SU-DHL-6 (cell line): ENCODE measurements at regions not wholly inside any gene's neighbourhood (a gene's known extent, or its start where the extent isn't known, plus 50 kb on each side); places are given as distances from the start of the nearest gene placed in this dataset.
"Not testable (repeated sequence)": the region's sequence is repeated elsewhere in the genome, so short reads cannot be mapped to it uniquely, and the experiment has no call there.

ENCODE experiments used
- H2AFZ ChIP-seq: fragments of 200-600 bp; sonication (generic); 2 replicates; pipeline ENCODE4 v1.6.1; 2014; ENCODE audit warnings: low read depth, mild to moderate bottlenecking, moderate library complexity, mixed read lengths, antibody characterized with exemption, low read length; ENCODE audit not compliant: severe bottlenecking
- H3F3A ChIP-seq: fragments of 200-600 bp; shearing (Covaris generic); 2 replicates; pipeline ENCODE4 v1.6.0; 2016; ENCODE audit warnings: antibody characterized with exemption, mild to moderate bottlenecking; ENCODE audit not compliant: insufficient read depth
- H3K27ac ChIP-seq: fragments of 200-600 bp; sonication (generic); 2 replicates; pipeline ENCODE4 v1.5.1; 2016; ENCODE audit warnings: low read depth, mild to moderate bottlenecking, low read length, moderate library complexity, mixed read lengths
- H3K27me3 ChIP-seq: fragments of 200-600 bp; sonication (generic), shearing (Covaris generic); 2 replicates; pipeline ENCODE4 v1.6.0; 2014; ENCODE audit warnings: mild to moderate bottlenecking, low read length
- H3K36me3 ChIP-seq: fragments of 200-600 bp; sonication (generic); 2 replicates; pipeline ENCODE4 v1.6.1; 2014; ENCODE audit warnings: mild to moderate bottlenecking, low read length, mixed read lengths
- H3K4me2 ChIP-seq: fragments of 300-600, 200-600 bp; shearing (Covaris generic), sonication (generic); 2 replicates; pipeline ENCODE4 v1.6.0; 2014; ENCODE audit warnings: low read length, low read depth, mild to moderate bottlenecking; ENCODE audit not compliant: poor library complexity, severe bottlenecking
- H3K4me3 ChIP-seq: fragments of 200-600 bp; sonication (generic); 2 replicates; pipeline ENCODE4 v1.5.1; 2014; ENCODE audit warnings: antibody characterized with exemption, low read length, mild to moderate bottlenecking, mixed read lengths; ENCODE audit not compliant: insufficient read depth, poor library complexity, severe bottlenecking
- H3K79me2 ChIP-seq: fragments of 200-600 bp; sonication (generic); 2 replicates; pipeline ENCODE4 v1.6.1; 2014; ENCODE audit warnings: mild to moderate bottlenecking, low read length, moderate library complexity; ENCODE audit not compliant: insufficient read depth
- H3K9ac ChIP-seq: fragments of 200-600 bp; sonication (generic); 2 replicates; pipeline ENCODE4 v1.7.0; 2014; ENCODE audit warnings: mild to moderate bottlenecking, low read length
- H3K9me2 ChIP-seq: fragments of 200-600 bp; sonication (generic); replicated peaks from 2 replicates; pipeline ENCODE4 v1.6.1; 2014; ENCODE audit warnings: low read length; ENCODE audit not compliant: insufficient read depth
- H3K9me3 ChIP-seq: fragments of 200-600 bp; sonication (generic); 2 replicates; pipeline ENCODE4 v1.6.1; 2014; ENCODE audit warnings: low read length, mixed read lengths; ENCODE audit not compliant: insufficient read depth
- H4K20me1 ChIP-seq: fragments of 200-600 bp; sonication (generic); 2 replicates; pipeline ENCODE4 v1.6.1; 2014; ENCODE audit warnings: low read depth, mild to moderate bottlenecking, antibody characterized with exemption, low read length, moderate library complexity, mixed read lengths
- CTCF ChIP-seq: fragments of 200-600 bp; sonication (generic); IDR thresholded peaks from one replicate; pipeline ENCODE4 v1.5.1; 2017; ENCODE audit warnings: antibody characterized with exemption, mild to moderate bottlenecking, low read length, moderate library complexity; ENCODE audit not compliant: insufficient read depth, poor library complexity, severe bottlenecking
- EZH2phosphoT487 ChIP-seq: fragments of 200-600 bp; sonication (generic), shearing (Covaris generic); conservative IDR thresholded peaks from 2 replicates; pipeline ENCODE4 v1.6.1; 2018; ENCODE audit warnings: mild to moderate bottlenecking, antibody characterized with exemption, low read length, moderate library complexity, mixed read lengths

DNA sequence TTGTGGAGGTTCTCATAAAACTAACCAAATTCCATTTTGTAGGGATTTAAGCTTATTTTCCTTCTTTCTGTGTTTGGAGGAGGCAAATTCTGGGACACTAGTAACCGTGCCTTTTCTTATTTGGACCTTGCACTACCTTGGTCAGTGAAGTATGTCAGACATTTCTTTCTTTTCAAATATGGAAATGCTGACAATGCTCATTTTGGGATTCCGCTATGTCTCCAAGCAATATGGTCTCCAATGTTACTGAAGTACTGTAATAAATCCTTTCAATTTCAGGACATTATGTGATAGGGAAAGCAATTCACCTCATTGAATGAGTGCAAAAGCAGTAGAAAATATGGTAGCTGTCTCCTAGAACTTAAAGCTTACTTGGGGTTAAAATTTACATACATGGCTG lies 372.3 kb downstream of the HLX start:
- Histone ChIP-seq H3K27me3 (no peaks in the 10 kb centered on the region), H3F3A (no peaks in the 10 kb centered on the region), H3K4me2 (no peak overlapping the region), H3K9me2 (no peaks in the 10 kb centered on the region), H3K79me2 (no peaks in the 10 kb centered on the region), H4K20me1 (no peaks in the 10 kb centered on the region), H3K36me3 (no peaks in the 10 kb centered on the region), H2AFZ (no peak overlapping the region), H3K9me3 (no peaks in the 10 kb centered on the region), H3K27ac (no peak overlapping the region), H3K4me3 (no peak overlapping the region), H3K9ac (no peak overlapping the region)
- TF ChIP-seq EZH2phosphoT487 (no peak), CTCF (no peak)

DNA sequence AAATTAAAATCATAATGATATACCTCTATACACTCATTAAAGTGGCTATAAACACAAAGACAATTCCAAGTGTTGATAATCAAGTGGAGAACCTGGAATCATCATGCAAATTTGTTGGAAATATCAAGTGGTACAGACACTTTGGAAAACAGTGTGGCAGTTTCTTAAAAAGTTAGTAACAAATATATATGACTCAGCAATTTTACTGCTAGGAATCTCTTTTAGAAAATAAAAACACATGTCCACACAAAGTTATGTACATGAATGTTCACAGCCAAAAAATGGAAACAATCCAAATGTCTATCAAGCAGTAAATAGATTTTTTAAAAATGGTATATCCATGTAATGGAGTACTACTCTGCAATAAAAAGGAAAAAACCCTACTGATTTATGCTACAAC lies 375.6 kb downstream of the HLX start:
- no peaks in the 10 kb centered on the region for H3K9me3 ChIP-seq
- no peaks in the 10 kb centered on the region for H3K79me2 ChIP-seq
- no peak overlapping the region for H3K4me2 ChIP-seq
- no peak overlapping the region for H3K9ac ChIP-seq
- H3K36me3 ChIP-seq, result no peaks in the 10 kb centered on the region
- no peaks in the 10 kb centered on the region for H4K20me1 ChIP-seq
- no peaks in the 10 kb centered on the region for H3K27me3 ChIP-seq
- H2AFZ ChIP-seq, result no peak overlapping the region
- no peaks in the 10 kb centered on the region for H3F3A ChIP-seq
- TF ChIP-seq CTCF (no peak), EZH2phosphoT487 (no peak)
- H3K27ac ChIP-seq, result no peak overlapping the region
- H3K9me2 ChIP-seq, result no peaks in the 10 kb centered on the region
- H3K4me3 ChIP-seq, result no peak overlapping the region

- TF ChIP-seq EZH2phosphoT487, result no peak
- TF ChIP-seq CTCF, result no peak
- Histone ChIP-seq H3K79me2 (no peaks in the 10 kb centered on the region), H4K20me1 (no peaks in the 10 kb centered on the region), H3K36me3 (no peaks in the 10 kb centered on the region), H3K4me2 (no peak overlapping the region), H3K4me3 (no peak overlapping the region), H3K9ac (no peak overlapping the region), H3K9me3 (no peaks in the 10 kb centered on the region), H3F3A (no peaks in the 10 kb centered on the region), H2AFZ (no peak overlapping the region), H3K27me3 (no peaks in the 10 kb centered on the region), H3K9me2 (no peaks in the 10 kb centered on the region), H3K27ac (no peak overlapping the region)
Measured at GRCh38 chr1:221256773-221257172, 377.5 kb downstream of the HLX start.

DNA sequence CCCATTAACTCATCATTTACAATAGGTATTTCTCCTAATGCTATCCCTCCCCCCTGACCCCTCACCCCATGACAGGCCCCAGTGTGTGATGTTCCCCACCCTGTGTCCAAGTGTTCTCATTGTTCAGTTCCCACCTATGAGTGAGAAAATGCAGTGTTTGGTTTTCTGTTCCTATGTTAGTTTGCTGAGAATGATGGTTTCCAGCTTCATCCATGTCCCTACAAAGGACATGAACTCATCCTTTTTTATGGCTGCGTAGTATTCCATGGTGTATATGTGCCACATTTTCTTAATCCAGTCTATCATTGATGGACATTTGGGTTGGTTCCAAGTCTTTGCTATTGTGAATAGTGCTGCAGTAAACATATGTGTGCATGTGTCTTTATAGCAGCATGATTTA lies 378.3 kb downstream of the HLX start:
- not testable (repeated sequence) for H3K27ac ChIP-seq, H3K36me3 ChIP-seq, H3K27me3 ChIP-seq, H3K9ac ChIP-seq, H3F3A ChIP-seq, H4K20me1 ChIP-seq, H3K4me2 ChIP-seq, H3K79me2 ChIP-seq, H3K4me3 ChIP-seq, H3K9me3 ChIP-seq, H2AFZ ChIP-seq, H3K9me2 ChIP-seq

DNA sequence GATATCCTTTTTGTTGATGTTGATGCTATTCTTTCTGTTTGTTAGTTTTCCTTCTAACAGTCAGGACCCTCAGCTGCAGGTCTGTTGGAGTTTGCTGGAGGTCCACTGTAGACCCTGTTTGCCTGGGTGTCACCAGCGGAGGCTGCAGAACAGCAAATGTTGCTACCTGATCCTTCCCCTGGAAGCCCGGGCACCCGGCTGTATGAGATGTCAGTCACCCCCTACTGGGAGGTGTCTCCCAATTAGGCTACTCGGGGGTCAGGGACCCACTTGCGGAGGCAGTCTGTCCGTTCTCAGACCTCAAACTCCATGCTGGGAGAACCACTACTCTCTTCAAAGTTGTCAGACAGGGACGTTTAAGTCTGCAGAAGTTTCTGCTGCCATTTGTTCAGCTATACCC lies 383.4 kb downstream of the HLX start:
- H3K27ac ChIP-seq, H3F3A ChIP-seq, H2AFZ ChIP-seq: not testable (repeated sequence)

More for the DNA sequence above, 383.4 kb downstream of the HLX start:
- not testable (repeated sequence) for H3K79me2 ChIP-seq, H3K9me3 ChIP-seq, H3K27me3 ChIP-seq, H4K20me1 ChIP-seq, H3K36me3 ChIP-seq, H3K9ac ChIP-seq, H3K4me3 ChIP-seq, H3K9me2 ChIP-seq, H3K4me2 ChIP-seq
